ENCODE measurements at regions not wholly inside any gene's neighbourhood (a gene's known extent, or its start where the extent isn't known, plus 50 kb on each side); places are given as distances from the start of the nearest gene placed in this dataset.

DNA sequence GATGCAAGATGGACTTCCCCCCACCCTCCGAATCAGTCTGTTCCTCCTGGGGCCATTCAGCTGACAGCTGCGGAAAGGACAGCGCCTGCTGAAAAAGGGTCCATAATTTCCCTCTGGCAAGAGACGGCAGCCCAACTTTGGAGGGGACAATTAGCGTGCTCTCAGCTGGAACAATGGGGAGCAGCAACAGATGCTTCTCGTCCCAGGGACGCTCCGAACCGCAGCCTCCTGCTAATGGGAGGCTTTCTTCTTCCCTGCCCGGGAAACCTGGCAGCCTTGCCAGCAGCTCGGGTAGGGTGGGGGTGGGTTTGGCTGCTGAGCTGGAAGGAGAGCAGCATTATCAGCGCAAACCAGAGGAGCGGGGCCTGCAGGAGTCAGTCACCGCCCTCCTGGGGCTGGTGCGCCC lies 500.0 kb upstream of the SALL1 start:
- TF ChIP-seq ZFX (IDR thresholded peaks at IDR 0.05; ENCODE audit: borderline replicate concordance), result no peak
- TF ChIP-seq, protein P1, sequence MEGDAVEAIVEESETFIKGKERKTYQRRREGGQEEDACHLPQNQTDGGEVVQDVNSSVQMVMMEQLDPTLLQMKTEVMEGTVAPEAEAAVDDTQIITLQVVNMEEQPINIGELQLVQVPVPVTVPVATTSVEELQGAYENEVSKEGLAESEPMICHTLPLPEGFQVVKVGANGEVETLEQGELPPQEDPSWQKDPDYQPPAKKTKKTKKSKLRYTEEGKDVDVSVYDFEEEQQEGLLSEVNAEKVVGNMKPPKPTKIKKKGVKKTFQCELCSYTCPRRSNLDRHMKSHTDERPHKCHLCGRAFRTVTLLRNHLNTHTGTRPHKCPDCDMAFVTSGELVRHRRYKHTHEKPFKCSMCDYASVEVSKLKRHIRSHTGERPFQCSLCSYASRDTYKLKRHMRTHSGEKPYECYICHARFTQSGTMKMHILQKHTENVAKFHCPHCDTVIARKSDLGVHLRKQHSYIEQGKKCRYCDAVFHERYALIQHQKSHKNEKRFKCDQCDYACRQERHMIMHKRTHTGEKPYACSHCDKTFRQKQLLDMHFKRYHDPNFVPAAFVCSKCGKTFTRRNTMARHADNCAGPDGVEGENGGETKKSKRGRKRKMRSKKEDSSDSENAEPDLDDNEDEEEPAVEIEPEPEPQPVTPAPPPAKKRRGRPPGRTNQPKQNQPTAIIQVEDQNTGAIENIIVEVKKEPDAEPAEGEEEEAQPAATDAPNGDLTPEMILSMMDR (IDR thresholded peaks at IDR 0.05), result no peak

DNA sequence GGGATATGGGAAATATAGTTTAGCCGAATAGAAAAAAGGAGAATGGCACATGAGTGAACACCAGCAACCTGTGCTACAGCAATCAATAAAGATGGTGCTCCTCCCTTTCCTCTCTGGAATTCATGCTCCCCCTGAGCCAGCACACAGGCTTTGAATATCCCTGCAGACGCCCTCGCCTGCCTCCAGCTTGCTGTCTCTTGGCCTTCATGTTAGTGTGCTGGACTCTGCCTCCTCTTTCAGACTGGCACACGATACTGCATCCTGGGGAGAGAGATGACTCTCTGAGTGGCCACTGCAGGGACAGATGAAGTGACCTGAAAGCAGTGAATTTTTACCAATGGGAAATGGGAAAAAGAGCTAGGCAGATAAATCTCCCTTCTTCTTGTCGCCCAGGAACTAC lies 498.6 kb upstream of the SALL1 start:
- H3K27ac ChIP-seq, result no peak overlapping the region
- no peak for TF ChIP-seq ZFX (IDR thresholded peaks at IDR 0.05; ENCODE audit: borderline replicate concordance)

More for the DNA sequence above, 500.0 kb upstream of the SALL1 start:
- H3K27ac ChIP-seq, result no peak overlapping the region

DNA sequence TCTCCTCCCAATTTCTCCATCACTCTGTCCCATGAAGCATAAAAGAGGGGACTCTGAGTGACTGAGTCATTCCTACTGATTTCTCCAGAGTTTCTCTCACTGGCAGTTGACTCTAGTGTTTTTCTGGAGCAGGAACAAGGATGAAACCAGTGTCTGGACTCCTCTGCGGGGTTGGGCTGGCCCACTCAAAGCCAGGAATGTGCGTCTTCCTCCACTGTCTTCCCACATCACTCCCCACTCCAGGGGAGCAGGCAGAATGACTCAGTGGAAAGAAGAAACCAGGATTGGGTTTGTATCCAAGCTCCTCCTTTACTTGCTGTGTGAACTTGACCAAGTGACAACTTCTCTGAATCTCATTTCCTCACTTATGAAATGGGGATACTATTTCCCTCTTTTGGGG lies 497.5 kb upstream of the SALL1 start:
- TF ChIP-seq ZFX (IDR thresholded peaks at IDR 0.05; ENCODE audit: borderline replicate concordance), result no peak
- TF ChIP-seq, protein P1 (IDR thresholded peaks at IDR 0.05), result no peak
- no peak overlapping the region for H3K27ac ChIP-seq

DNA sequence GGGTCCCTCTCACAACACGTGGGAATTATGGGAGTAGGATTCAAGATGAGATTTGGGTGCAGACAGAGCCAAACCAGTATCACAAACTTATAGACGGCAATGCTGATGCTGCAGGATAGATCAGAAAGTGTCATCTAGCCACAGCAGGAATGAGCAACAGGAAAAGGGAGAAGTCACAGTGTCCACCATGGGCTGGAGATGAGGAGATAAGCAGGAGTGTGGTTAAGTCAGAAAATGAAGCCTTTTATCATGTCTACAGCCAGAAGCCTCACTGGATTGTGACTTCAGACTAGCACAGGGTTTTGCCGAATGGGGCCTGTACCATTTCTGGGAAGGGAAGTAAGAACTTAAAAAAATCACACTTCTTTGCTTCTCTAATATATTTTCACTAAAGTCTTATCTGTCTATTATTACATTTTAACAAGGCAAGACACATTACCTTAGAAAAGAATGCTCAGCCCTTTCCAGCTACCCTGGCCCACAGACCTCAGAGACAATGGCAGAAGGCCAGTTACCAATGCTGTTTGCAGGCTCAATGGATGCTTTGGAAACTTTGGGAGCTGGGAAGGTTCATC lies 490.2 kb upstream of the SALL1 start:
- TF ChIP-seq ZFX (IDR thresholded peaks at IDR 0.05; ENCODE audit: borderline replicate concordance), result no peak
- TF ChIP-seq, protein P1 (IDR thresholded peaks at IDR 0.05), result no peak
- H3K27ac ChIP-seq, result no peak overlapping the region

DNA sequence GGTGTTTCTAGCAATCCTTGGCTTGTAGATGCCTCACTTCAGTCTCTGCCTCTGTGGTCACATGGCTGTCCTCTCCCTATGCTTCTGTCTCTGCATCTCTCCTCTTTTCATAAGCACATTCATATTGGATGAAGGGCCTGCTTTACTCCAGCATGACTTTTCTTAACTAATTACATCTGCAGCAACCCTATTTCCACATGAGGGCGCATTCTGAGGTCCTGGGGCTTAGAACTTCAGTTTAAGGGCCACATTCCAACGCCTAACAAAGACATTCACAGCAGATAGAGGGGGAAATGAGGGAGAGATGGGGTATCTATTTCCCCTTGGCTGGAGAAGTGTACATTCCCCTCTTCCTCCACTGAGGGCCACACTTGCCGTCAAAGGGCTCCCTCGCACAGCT lies 489.1 kb upstream of the SALL1 start:
- no peak for TF ChIP-seq ZFX (IDR thresholded peaks at IDR 0.05; ENCODE audit: borderline replicate concordance)
- TF ChIP-seq, protein P1 (IDR thresholded peaks at IDR 0.05), result no peak
- no peak overlapping the region for H3K27ac ChIP-seq

DNA sequence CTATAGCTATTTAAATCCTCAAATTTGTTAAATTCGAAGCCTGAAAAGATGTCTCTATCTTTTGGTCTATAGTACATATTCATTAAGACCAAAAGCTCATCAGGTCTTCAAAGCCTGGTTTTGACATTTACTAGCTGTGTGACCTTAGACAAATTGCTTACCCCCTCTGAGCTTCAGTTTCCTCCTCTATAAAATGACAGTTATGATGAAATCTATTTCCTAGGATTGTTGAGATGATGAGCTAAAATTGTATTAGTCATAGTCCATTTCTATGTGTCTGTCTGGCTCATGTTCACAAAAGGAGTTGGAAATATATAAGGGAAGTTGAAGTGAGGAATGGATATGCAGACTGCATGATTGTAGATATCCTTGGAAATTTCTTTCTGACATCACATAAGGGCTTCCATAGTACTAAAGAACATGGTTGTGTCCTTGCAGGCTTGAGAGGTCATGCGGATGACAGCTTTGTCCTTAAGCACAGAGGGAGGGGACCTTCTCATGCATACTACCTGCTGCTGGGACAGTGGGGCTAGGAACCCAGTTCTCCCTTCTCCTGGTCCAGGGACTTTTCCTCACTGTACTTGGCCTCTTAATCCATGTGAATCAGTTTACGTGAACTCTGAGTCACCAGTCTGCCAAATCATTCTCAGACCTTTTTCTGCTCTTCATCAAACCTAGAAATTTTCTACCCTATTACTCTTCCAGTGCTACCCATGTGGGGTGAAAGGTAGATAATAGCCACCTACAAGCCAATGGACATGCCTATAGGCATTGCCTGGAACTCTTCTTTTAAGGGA lies 487.5 kb upstream of the SALL1 start:
- no peak for TF ChIP-seq ZFX (IDR thresholded peaks at IDR 0.05; ENCODE audit: borderline replicate concordance)
- TF ChIP-seq, protein P1 (IDR thresholded peaks at IDR 0.05), result no peak
- H3K27ac ChIP-seq, result no peak overlapping the region

DNA sequence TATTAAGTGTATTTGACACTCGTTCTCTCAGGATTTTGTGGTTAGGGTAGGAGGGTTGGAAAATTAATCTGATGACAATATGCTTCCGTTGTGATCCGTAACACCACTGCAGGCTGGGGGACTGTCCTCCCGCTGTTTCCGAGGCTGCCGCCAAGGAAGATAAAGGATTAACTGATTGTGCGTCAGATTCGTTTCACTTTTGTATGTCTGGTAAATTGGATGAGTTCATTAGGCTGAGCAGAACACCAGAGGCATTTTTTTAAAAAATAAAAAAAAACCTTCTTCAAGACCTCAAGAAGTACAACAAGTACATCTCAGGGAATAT lies 486.7 kb upstream of the SALL1 start:
- TF ChIP-seq, protein P1 (IDR thresholded peaks at IDR 0.05), result no peak
- TF ChIP-seq ZFX (IDR thresholded peaks at IDR 0.05; ENCODE audit: borderline replicate concordance), result no peak
- H3K27ac ChIP-seq, result no peak overlapping the region
